ENCODE measurements at regions not wholly inside any gene's neighbourhood (a gene's known extent, or its start where the extent isn't known, plus 50 kb on each side); places are given as distances from the start of the nearest gene placed in this dataset.
"Not testable (repeated sequence)": the region's sequence is repeated elsewhere in the genome, so short reads cannot be mapped to it uniquely, and the experiment has no call there.

DNA sequence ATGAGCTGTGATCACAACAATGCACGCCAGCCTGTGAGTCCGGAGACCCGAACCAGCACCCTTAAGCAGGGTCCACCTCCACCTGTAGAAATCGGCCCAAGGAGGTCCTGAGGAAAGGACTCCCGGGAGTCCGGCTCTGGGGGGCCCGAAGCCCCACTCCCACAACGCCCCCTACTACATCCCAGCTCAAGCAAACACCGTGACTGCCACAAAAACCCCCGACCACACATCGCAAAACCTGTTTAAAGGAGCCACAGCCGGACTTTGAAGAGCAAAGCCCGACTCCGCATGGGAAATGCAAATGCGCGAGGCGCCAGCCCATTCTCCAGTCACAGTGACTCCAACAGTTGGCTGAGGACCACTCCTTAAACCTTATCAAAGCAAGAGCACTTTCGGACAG, 682.4 kb downstream of the KCNJ18 start:
- no peak overlapping the region for H3K4me3 Mint-ChIP-seq
- no peak overlapping the region for H3K27ac Mint-ChIP-seq
- DNase-seq: no peak

DNA sequence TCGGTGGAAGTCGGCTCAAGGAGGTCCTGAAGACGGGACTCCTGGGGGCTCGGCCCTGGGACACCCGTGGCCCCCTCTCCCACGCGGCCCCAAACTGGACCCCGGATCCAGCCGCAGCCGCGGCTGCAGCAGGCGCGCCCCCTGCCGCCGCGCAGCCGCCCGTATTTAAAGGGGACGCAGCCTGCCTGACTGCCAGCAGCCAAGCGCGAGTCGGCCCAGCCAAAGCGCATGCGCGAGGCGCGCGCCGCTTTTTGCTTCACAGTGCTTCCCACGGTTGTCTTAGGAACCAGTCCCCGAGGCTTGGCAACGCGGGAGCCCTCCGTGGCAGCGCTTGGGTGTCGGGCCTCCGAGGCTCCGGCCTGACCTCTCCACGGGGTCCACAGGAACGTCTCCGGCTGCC, 684.4 kb downstream of the KCNJ18 start:
- H3K9me3 Mint-ChIP-seq (ENCODE audit: insufficient read depth); H3K27me3 Mint-ChIP-seq (ENCODE audit: low read depth); CTCF ChIA-PET; ATAC-seq; DNase-seq; H3K36me3 Mint-ChIP-seq (ENCODE audit: low read depth); H3K4me1 Mint-ChIP-seq (ENCODE audit: low read depth); H3K4me3 Mint-ChIP-seq; POLR2A ChIA-PET; H3K27ac Mint-ChIP-seq: not testable (repeated sequence)

More for the DNA sequence above, 682.4 kb downstream of the KCNJ18 start:
- Mint-ChIP-seq H3K36me3 (ENCODE audit: low read depth) (no peaks in the 10 kb centered on the region), H3K4me1 (ENCODE audit: low read depth) (no peaks in the 10 kb centered on the region), H3K27me3 (ENCODE audit: low read depth) (no peaks in the 10 kb centered on the region), H3K9me3 (ENCODE audit: insufficient read depth) (peaks cover 13% of the 10 kb centered on the region)
- POLR2A ChIA-PET: no interaction called here
- no peak for ATAC-seq
- CTCF ChIA-PET: no interaction called here

DNA sequence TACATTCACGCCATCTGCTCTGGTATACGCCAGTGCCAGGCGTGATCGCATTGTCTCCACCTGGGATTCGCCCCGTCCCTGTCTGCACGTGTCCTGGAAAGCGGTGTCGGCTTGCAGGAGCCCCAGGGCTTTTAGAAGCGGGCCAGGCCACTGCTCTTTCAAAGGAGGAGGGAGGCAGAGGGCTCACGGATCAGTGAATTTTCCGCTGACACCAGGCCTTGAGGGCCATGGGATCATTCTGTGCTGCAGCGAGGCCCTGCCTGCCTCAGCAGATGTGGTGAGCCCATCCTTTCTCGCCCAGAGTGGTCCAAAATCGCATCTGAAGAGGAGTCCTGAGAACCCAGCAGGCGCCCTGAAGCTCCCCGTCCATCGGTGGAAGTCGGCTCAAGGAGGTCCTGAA, 686.4 kb downstream of the KCNJ18 start:
- CTCF ChIA-PET; H3K4me1 Mint-ChIP-seq (ENCODE audit: low read depth); H3K4me3 Mint-ChIP-seq; H3K27ac Mint-ChIP-seq; H3K27me3 Mint-ChIP-seq (ENCODE audit: low read depth); ATAC-seq; DNase-seq; H3K9me3 Mint-ChIP-seq (ENCODE audit: insufficient read depth); POLR2A ChIA-PET; H3K36me3 Mint-ChIP-seq (ENCODE audit: low read depth): not testable (repeated sequence)

DNA sequence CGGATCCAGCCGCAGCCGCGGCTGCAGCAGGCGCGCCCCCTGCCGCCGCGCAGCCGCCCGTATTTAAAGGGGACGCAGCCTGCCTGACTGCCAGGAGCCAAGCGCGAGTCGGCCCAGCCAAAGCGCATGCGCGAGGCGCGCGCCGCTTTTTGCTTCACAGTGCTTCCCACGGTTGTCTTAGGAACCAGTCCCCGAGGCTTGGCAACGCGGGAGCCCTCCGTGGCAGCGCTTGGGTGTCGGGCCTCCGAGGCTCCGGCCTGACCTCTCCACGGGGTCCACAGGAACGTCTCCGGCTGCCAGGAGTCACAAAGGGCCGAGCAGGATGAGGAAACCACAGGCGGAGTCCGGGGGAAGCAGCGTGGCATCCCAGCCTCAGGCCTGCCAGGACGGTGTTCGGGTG, 689.3 kb downstream of the KCNJ18 start:
- H3K27ac Mint-ChIP-seq; DNase-seq; POLR2A ChIA-PET; CTCF ChIA-PET; H3K27me3 Mint-ChIP-seq (ENCODE audit: low read depth); ATAC-seq; H3K4me1 Mint-ChIP-seq (ENCODE audit: low read depth); H3K9me3 Mint-ChIP-seq (ENCODE audit: insufficient read depth); H3K4me3 Mint-ChIP-seq; H3K36me3 Mint-ChIP-seq (ENCODE audit: low read depth): not testable (repeated sequence)

DNA sequence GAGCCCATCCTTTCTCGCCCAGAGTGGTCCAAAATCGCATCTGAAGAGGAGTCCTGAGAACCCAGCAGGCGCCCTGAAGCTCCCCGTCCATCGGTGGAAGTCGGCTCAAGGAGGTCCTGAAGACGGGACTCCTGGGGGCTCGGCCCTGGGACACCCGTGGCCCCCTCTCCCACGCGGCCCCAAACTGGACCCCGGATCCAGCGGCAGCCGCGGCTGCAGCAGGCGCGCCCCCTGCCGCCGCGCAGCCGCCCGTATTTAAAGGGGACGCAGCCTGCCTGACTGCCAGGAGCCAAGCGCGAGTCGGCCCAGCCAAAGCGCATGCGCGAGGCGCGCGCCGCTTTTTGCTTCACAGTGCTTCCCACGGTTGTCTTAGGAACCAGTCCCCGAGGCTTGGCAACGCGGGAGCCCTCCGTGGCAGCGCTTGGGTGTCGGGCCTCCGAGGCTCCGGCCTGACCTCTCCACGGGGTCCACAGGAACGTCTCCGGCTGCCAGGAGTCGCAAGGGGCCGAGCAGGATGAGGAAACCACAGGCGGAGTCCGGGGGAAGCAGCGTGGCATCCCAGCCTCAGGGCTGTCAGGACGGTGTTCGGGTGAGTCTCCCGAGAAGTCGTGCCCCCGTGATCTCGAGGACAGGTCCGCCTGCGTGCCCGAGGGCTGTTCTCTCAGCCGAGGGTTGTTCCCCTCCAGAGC, 691.6 kb downstream of the KCNJ18 start:
- H3K9me3 Mint-ChIP-seq (ENCODE audit: insufficient read depth); CTCF ChIA-PET; H3K4me1 Mint-ChIP-seq (ENCODE audit: low read depth); H3K36me3 Mint-ChIP-seq (ENCODE audit: low read depth); H3K27me3 Mint-ChIP-seq (ENCODE audit: low read depth); DNase-seq; H3K27ac Mint-ChIP-seq; ATAC-seq; POLR2A ChIA-PET; H3K4me3 Mint-ChIP-seq: not testable (repeated sequence)

DNA sequence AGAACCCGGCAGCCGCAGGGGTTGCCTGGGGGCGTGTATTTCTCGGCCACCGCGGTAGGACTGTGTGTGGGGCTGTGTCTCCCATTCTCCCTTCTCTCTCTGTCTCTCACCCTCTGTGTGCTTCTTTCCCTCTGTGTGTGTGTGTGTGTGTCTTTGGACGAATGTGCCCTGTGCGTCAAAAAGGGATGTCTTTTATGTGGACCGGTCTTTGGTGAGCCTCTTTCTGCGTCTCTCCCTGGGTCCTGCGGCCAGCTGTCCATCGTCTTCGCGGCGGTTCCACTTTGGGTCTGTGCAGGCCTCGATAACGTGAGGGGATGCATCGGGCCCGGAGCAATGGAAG, 692.1 kb downstream of the KCNJ18 start:
- ATAC-seq; H3K9me3 Mint-ChIP-seq (ENCODE audit: insufficient read depth); CTCF ChIA-PET; DNase-seq; H3K27me3 Mint-ChIP-seq (ENCODE audit: low read depth); H3K4me1 Mint-ChIP-seq (ENCODE audit: low read depth); POLR2A ChIA-PET; H3K36me3 Mint-ChIP-seq (ENCODE audit: low read depth); H3K4me3 Mint-ChIP-seq; H3K27ac Mint-ChIP-seq: not testable (repeated sequence)

DNA sequence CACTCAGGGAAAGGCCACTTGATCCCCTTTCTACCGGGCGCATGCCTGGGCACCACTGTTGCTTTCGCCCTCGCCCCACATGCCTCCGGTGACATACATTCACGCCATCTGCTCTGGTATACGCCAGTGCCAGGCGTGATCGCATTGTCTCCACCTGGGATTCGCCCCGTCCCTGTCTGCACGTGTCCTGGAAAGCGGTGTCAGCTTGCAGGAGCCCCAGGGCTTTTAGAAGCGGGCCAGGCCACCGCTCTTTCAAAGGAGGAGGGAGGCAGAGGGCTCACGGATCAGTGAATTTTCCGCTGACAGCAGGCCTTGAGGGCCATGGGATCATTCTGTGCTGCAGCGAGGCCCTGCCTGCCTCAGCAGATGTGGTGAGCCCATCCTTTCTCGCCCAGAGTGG, 706.1 kb downstream of the KCNJ18 start:
- H3K27me3 Mint-ChIP-seq (ENCODE audit: low read depth); CTCF ChIA-PET; DNase-seq; ATAC-seq; H3K4me1 Mint-ChIP-seq (ENCODE audit: low read depth); H3K4me3 Mint-ChIP-seq; H3K36me3 Mint-ChIP-seq (ENCODE audit: low read depth); POLR2A ChIA-PET; H3K9me3 Mint-ChIP-seq (ENCODE audit: insufficient read depth); H3K27ac Mint-ChIP-seq: not testable (repeated sequence)

DNA sequence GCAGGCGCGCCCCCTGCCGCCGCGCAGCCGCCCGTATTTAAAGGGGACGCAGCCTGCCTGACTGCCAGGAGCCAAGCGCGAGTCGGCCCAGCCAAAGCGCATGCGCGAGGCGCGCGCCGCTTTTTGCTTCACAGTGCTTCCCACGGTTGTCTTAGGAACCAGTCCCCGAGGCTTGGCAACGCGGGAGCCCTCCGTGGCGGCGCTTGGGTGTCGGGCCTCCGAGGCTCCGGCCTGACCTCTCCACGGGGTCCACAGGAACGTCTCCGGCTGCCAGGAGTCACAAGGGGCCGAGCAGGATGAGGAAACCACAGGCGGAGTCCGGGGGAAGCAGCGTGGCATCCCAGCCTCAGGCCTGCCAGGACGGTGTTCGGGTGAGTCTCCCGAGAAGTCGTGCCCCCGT, 706.7 kb downstream of the KCNJ18 start:
- ATAC-seq; POLR2A ChIA-PET; H3K9me3 Mint-ChIP-seq (ENCODE audit: insufficient read depth); H3K4me1 Mint-ChIP-seq (ENCODE audit: low read depth); H3K27ac Mint-ChIP-seq; H3K27me3 Mint-ChIP-seq (ENCODE audit: low read depth); H3K4me3 Mint-ChIP-seq; DNase-seq; H3K36me3 Mint-ChIP-seq (ENCODE audit: low read depth); CTCF ChIA-PET: not testable (repeated sequence)

DNA sequence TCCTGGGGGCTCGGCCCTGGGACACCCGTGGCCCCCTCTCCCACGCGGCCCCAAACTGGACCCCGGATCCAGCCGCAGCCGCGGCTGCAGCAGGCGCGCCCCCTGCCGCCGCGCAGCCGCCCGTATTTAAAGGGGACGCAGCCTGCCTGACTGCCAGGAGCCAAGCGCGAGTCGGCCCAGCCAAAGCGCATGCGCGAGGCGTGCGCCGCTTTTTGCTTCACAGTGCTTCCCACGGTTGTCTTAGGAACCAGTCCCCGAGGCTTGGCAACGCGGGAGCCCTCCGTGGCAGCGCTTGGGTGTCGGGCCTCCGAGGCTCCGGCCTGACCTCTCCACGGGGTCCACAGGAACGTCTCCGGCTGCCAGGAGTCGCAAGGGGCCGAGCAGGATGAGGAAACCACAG, 712.8 kb downstream of the KCNJ18 start:
- H3K9me3 Mint-ChIP-seq (ENCODE audit: insufficient read depth); ATAC-seq; DNase-seq; H3K36me3 Mint-ChIP-seq (ENCODE audit: low read depth); CTCF ChIA-PET; POLR2A ChIA-PET; H3K27me3 Mint-ChIP-seq (ENCODE audit: low read depth); H3K4me3 Mint-ChIP-seq; H3K4me1 Mint-ChIP-seq (ENCODE audit: low read depth); H3K27ac Mint-ChIP-seq: not testable (repeated sequence)

DNA sequence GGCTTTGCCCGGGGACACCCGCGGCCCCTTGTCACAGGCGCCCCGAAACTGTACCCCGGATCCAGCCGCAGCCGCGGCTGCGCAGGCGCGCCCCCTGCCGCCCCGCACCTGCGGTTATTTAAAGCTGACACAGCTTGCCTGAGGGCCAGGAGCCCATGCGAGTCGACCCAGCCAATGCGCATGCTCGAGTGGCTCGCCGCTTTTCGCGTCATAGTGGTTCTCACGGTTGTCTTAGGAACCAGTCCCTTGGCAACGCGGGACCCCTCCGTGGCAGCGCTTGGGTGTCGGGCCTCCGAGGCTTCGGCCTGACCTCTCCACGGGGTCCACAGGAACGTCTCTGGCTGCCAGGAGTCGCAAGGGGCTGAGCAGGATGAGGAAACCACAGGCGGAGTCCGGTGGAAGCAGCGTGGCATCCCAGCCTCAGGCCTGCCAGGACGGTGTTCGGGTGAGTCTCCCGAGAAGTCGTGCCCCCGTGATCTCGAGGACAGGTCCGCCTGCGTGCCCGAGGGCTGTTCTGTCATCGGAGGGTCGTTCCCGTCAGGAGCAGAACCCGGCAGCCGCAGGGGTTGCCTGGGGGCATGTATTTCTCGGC, 716.9 kb downstream of the KCNJ18 start:
- Mint-ChIP-seq H3K4me3 (no peak overlapping the region), H3K36me3 (ENCODE audit: low read depth) (peaks cover 9% of the 10 kb centered on the region), H3K4me1 (ENCODE audit: low read depth) (no peaks in the 10 kb centered on the region), H3K9me3 (ENCODE audit: insufficient read depth) (peaks cover 16% of the 10 kb centered on the region), H3K27me3 (ENCODE audit: low read depth) (no peaks in the 10 kb centered on the region), H3K27ac (no peak overlapping the region)
- ATAC-seq (no peak), DNase-seq (no peak)
- ChIA-PET CTCF (no interaction called here), POLR2A (no interaction called here)

DNA sequence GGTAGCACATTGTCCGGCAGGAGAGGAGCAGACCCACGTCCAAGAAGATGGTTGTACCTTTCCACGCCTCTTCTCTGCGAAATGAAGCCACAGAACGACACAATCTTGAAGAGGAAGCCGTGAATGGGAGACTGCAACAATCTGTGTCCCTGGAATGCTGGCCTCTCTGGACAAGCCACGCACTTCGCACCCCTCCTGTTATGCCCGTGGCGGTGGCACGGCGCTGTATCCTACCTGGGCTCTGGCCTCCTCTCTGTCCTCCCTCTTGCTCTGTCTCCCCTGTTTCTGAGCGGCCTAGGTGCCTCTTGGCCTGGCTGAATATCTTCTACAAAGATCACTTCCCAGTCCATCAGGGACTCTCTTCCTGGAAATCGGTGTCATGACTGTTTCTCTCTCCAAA, 717.8 kb downstream of the KCNJ18 start:
- no peak for DNase-seq
- Mint-ChIP-seq H3K4me3 (no peak overlapping the region), H3K9me3 (ENCODE audit: insufficient read depth) (peaks cover 16% of the 10 kb centered on the region), H3K36me3 (ENCODE audit: low read depth) (peaks cover 9% of the 10 kb centered on the region), H3K27me3 (ENCODE audit: low read depth) (no peaks in the 10 kb centered on the region), H3K4me1 (ENCODE audit: low read depth) (no peaks in the 10 kb centered on the region), H3K27ac (no peak overlapping the region)
- POLR2A ChIA-PET: no interaction called here
- ATAC-seq: no peak
- CTCF ChIA-PET: no interaction called here

DNA sequence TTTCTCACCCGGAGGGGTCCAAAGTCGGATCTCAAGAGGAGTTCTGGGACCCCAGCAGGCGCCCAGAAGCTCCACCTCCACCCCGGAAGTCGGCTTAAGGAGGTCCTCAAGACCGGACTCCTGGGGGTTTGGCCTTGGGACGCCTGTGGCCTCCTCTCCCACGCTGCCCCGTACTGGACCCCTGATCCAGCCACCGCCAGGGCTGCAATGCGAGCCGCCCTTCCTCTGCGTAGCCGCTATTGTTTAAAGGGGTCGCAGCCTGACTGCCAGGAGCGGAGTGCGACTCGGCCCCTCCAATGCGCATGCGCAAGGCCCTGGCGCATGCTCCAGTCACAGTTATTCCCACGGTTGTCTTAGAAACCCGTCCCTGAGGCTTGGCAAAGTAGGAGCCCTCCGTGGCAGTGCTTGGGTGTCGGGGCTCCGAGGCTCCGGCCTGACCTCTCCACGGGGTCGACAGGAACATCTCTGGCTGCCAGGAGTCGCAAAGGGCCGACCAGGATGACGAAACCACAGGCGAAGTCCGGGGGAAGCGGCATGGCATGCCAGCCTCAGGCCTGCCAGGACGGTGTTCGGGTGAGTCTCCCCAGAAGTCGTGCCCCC, 719.0 kb downstream of the KCNJ18 start:
- DNase-seq: no peak
- POLR2A ChIA-PET: no interaction called here
- peaks cover 9% of the 10 kb centered on the region for H3K36me3 Mint-ChIP-seq (ENCODE audit: low read depth)
- peaks cover 16% of the 10 kb centered on the region for H3K9me3 Mint-ChIP-seq (ENCODE audit: insufficient read depth)
- H3K4me3 Mint-ChIP-seq: no peak overlapping the region
- ATAC-seq: no peak
- CTCF ChIA-PET: no interaction called here
- H3K27ac Mint-ChIP-seq: no peak overlapping the region
- H3K4me1 Mint-ChIP-seq (ENCODE audit: low read depth): no peaks in the 10 kb centered on the region
- no peaks in the 10 kb centered on the region for H3K27me3 Mint-ChIP-seq (ENCODE audit: low read depth)

Data from activated CD8-positive, alpha-beta T cell treated with anti-CD3 and anti-CD28 coated beads, Interleukin-2, amount 10 ng/mL, durations not matched to agents 7 days and 5 days (primary cell).